ENCODE measurements at regions not wholly inside any gene's neighbourhood (a gene's known extent, or its start where the extent isn't known, plus 50 kb on each side); places are given as distances from the start of the nearest gene placed in this dataset.

- H3K9me3 Mint-ChIP-seq: no peaks in the 10 kb centered on the region
- peaks cover 0 to 2% (median 0%) of the 10 kb centered on the region in 7 donors for H3K4me1 Mint-ChIP-seq
- Histone ChIP-seq H3K4me1 (ENCODE audit: control insufficient read depth in 2 of 2, insufficient read depth in 2 of 2, low read length in 2 of 2) (no peaks in the 10 kb centered on the region), H3K4me3 (ENCODE audit: low read length) (no peak overlapping the region), H3K27me3 (ENCODE audit: control insufficient read depth in 2 of 2, insufficient read depth in 2 of 2, low read length in 2 of 2) (no peaks in the 10 kb centered on the region), H3K27ac (ENCODE audit: low read depth, low read length) (no peak overlapping the region), H3K36me3 (ENCODE audit: control insufficient read depth in 2 of 3, insufficient read depth in 3 of 3, low read length in 3 of 3) (no peaks in the 10 kb centered on the region), H3K9me3 (ENCODE audit: control insufficient read depth in 2 of 3, low read length in 3 of 3) (no peaks in the 10 kb centered on the region)
- POLR2A ChIA-PET: no interaction called here
- intact Hi-C loops (cut with micrococcal nuclease): no loop called here
- H3K27me3 Mint-ChIP-seq: peaks cover 9 to 29% (median 13%) of the 10 kb centered on the region in 5 donors
- H3K27ac Mint-ChIP-seq: no peak overlapping the region
- ATAC-seq (no peak), DNase-seq (no peak)
- H3K4me3 Mint-ChIP-seq: no peak overlapping the region
- H3K36me3 Mint-ChIP-seq: no peaks in the 10 kb centered on the region
- CTCF ChIA-PET: no interaction called here
Measured at GRCh38 chr10:104505521-104506042, 135.5 kb upstream of the SORCS3 start.

GRCh38 chr10:104509981-104510380, 131.1 kb upstream of the SORCS3 start:
- ChIA-PET CTCF (no interaction called here), POLR2A (no interaction called here)
- H3K9me3 ChIP-seq (ENCODE audit: control insufficient read depth in 2 of 3, low read length in 3 of 3): no peaks in the 10 kb centered on the region
- H3K36me3 ChIP-seq (ENCODE audit: control insufficient read depth in 2 of 3, insufficient read depth in 3 of 3, low read length in 3 of 3): no peaks in the 10 kb centered on the region
- H3K27me3 ChIP-seq (ENCODE audit: control insufficient read depth in 2 of 2, insufficient read depth in 2 of 2, low read length in 2 of 2): no peaks in the 10 kb centered on the region
- Mint-ChIP-seq H3K4me3 (no peak overlapping the region), H3K27me3 (peaks cover 5 to 32% (median 18%) of the 10 kb centered on the region in 5 donors), H3K4me1 (peaks cover 0 to 1% (median 0%) of the 10 kb centered on the region in 7 donors), H3K27ac (no peak overlapping the region), H3K36me3 (no peaks in the 10 kb centered on the region), H3K9me3 (no peaks in the 10 kb centered on the region)
- H3K27ac ChIP-seq (ENCODE audit: low read depth, low read length): no peak overlapping the region
- intact Hi-C loops (cut with micrococcal nuclease): no loop called here
- no peak for ATAC-seq
- DNase-seq: no peak
- H3K4me3 ChIP-seq (ENCODE audit: low read length): no peak overlapping the region
- H3K4me1 ChIP-seq (ENCODE audit: control insufficient read depth in 2 of 2, insufficient read depth in 2 of 2, low read length in 2 of 2): no peaks in the 10 kb centered on the region

- no peak overlapping the region for H3K27ac ChIP-seq (ENCODE audit: low read depth, low read length)
- CTCF ChIA-PET: no interaction called here
- no peaks in the 10 kb centered on the region for H3K9me3 ChIP-seq (ENCODE audit: control insufficient read depth in 2 of 3, low read length in 3 of 3)
- H3K36me3 ChIP-seq (ENCODE audit: control insufficient read depth in 2 of 3, insufficient read depth in 3 of 3, low read length in 3 of 3): no peaks in the 10 kb centered on the region
- H3K9me3 Mint-ChIP-seq: no peaks in the 10 kb centered on the region
- intact Hi-C loops (cut with micrococcal nuclease): no loop called here
- DNase-seq: no peak
- H3K27me3 Mint-ChIP-seq: peaks cover 5 to 32% (median 18%) of the 10 kb centered on the region in 5 donors
- H3K36me3 Mint-ChIP-seq: no peaks in the 10 kb centered on the region
- no peaks in the 10 kb centered on the region for H3K4me1 ChIP-seq (ENCODE audit: control insufficient read depth in 2 of 2, insufficient read depth in 2 of 2, low read length in 2 of 2)
- POLR2A ChIA-PET: no interaction called here
- no peak for ATAC-seq
- no peak overlapping the region for H3K27ac Mint-ChIP-seq
- no peaks in the 10 kb centered on the region for H3K27me3 ChIP-seq (ENCODE audit: control insufficient read depth in 2 of 2, insufficient read depth in 2 of 2, low read length in 2 of 2)
- H3K4me3 ChIP-seq (ENCODE audit: low read length): no peak overlapping the region
- H3K4me3 Mint-ChIP-seq: no peak overlapping the region
- peaks cover 0 to 1% (median 0%) of the 10 kb centered on the region in 7 donors for H3K4me1 Mint-ChIP-seq
Measured at GRCh38 chr10:104510644-104511043, 130.4 kb upstream of the SORCS3 start.

GRCh38 chr10:104512800-104513199, 128.3 kb upstream of the SORCS3 start:
- H3K4me1 ChIP-seq (ENCODE audit: control insufficient read depth in 2 of 2, insufficient read depth in 2 of 2, low read length in 2 of 2): no peaks in the 10 kb centered on the region
- intact Hi-C loops (cut with micrococcal nuclease): no loop called here
- Mint-ChIP-seq H3K9me3 (no peaks in the 10 kb centered on the region), H3K27me3 (peaks cover 3 to 24% (median 9%) of the 10 kb centered on the region in 5 donors), H3K4me3 (no peak overlapping the region), H3K27ac (no peak overlapping the region), H3K36me3 (no peaks in the 10 kb centered on the region), H3K4me1 (peaks cover 0 to 1% (median 0%) of the 10 kb centered on the region in 7 donors)
- H3K27me3 ChIP-seq (ENCODE audit: control insufficient read depth in 2 of 2, insufficient read depth in 2 of 2, low read length in 2 of 2): no peaks in the 10 kb centered on the region
- DNase-seq (no peak), ATAC-seq (no peak)
- H3K27ac ChIP-seq (ENCODE audit: low read depth, low read length): no peak overlapping the region
- H3K4me3 ChIP-seq (ENCODE audit: low read length): no peak overlapping the region
- ChIA-PET CTCF (no interaction called here), POLR2A (no interaction called here)
- H3K36me3 ChIP-seq (ENCODE audit: control insufficient read depth in 2 of 3, insufficient read depth in 3 of 3, low read length in 3 of 3): no peaks in the 10 kb centered on the region
- H3K9me3 ChIP-seq (ENCODE audit: control insufficient read depth in 2 of 3, low read length in 3 of 3): no peaks in the 10 kb centered on the region

GRCh38 chr10:104515678-104516199, 125.4 kb upstream of the SORCS3 start:
- DNase-seq: no peak
- Mint-ChIP-seq H3K36me3 (no peaks in the 10 kb centered on the region), H3K27ac (no peak overlapping the region), H3K4me3 (no peak overlapping the region), H3K9me3 (no peaks in the 10 kb centered on the region), H3K4me1 (peaks cover 0 to 1% (median 0%) of the 10 kb centered on the region in 7 donors), H3K27me3 (peaks cover 0 to 24% (median 11%) of the 10 kb centered on the region in 5 donors)
- Histone ChIP-seq H3K36me3 (ENCODE audit: control insufficient read depth in 2 of 3, insufficient read depth in 3 of 3, low read length in 3 of 3) (no peaks in the 10 kb centered on the region), H3K9me3 (ENCODE audit: control insufficient read depth in 2 of 3, low read length in 3 of 3) (no peaks in the 10 kb centered on the region), H3K4me1 (ENCODE audit: control insufficient read depth in 2 of 2, insufficient read depth in 2 of 2, low read length in 2 of 2) (no peaks in the 10 kb centered on the region), H3K27me3 (ENCODE audit: control insufficient read depth in 2 of 2, insufficient read depth in 2 of 2, low read length in 2 of 2) (no peaks in the 10 kb centered on the region), H3K27ac (ENCODE audit: low read depth, low read length) (no peak overlapping the region), H3K4me3 (ENCODE audit: low read length) (no peak overlapping the region)
- intact Hi-C loops (cut with micrococcal nuclease): no loop called here
- POLR2A ChIA-PET: no interaction called here
- no peak for ATAC-seq
- CTCF ChIA-PET: no interaction called here

GRCh38 chr10:104516986-104517385, 124.1 kb upstream of the SORCS3 start:
- H3K27ac Mint-ChIP-seq: no peak overlapping the region
- CTCF ChIA-PET: interaction anchor here (0.6 kb wide), 1 partner anchor 24 kb away, joined by 3 read pairs; no protein-coding TSS in a partner anchor
- peaks cover 0 to 26% (median 11%) of the 10 kb centered on the region in 5 donors for H3K27me3 Mint-ChIP-seq
- DNase-seq (no peak), ATAC-seq (no peak)
- H3K27me3 ChIP-seq (ENCODE audit: control insufficient read depth in 2 of 2, insufficient read depth in 2 of 2, low read length in 2 of 2): no peaks in the 10 kb centered on the region
- H3K4me3 Mint-ChIP-seq: no peak overlapping the region
- no peaks in the 10 kb centered on the region for H3K36me3 Mint-ChIP-seq
- POLR2A ChIA-PET: no interaction called here
- intact Hi-C loops (cut with micrococcal nuclease): no loop called here
- H3K9me3 ChIP-seq (ENCODE audit: control insufficient read depth in 2 of 3, low read length in 3 of 3): no peaks in the 10 kb centered on the region
- no peaks in the 10 kb centered on the region for H3K4me1 ChIP-seq (ENCODE audit: control insufficient read depth in 2 of 2, insufficient read depth in 2 of 2, low read length in 2 of 2)
- no peak overlapping the region for H3K27ac ChIP-seq (ENCODE audit: low read depth, low read length)
- H3K36me3 ChIP-seq (ENCODE audit: control insufficient read depth in 2 of 3, insufficient read depth in 3 of 3, low read length in 3 of 3): no peaks in the 10 kb centered on the region
- no peak overlapping the region for H3K4me3 ChIP-seq (ENCODE audit: low read length)
- peaks cover 0 to 2% (median 0%) of the 10 kb centered on the region in 7 donors for H3K4me1 Mint-ChIP-seq
- no peaks in the 10 kb centered on the region for H3K9me3 Mint-ChIP-seq

GRCh38 chr10:104517946-104518345, 123.1 kb upstream of the SORCS3 start:
- no peak for ATAC-seq
- no peaks in the 10 kb centered on the region for H3K9me3 Mint-ChIP-seq
- intact Hi-C loops (cut with micrococcal nuclease): no loop called here

More at GRCh38 chr10:104517946-104518345, 123.1 kb upstream of the SORCS3 start:
- Mint-ChIP-seq H3K36me3 (no peaks in the 10 kb centered on the region), H3K4me3 (no peak overlapping the region), H3K4me1 (peaks cover 0 to 4% (median 0%) of the 10 kb centered on the region in 7 donors), H3K27ac (no peak overlapping the region), H3K27me3 (peaks cover 3 to 26% (median 11%) of the 10 kb centered on the region in 5 donors)
- no peak overlapping the region for H3K4me3 ChIP-seq (ENCODE audit: low read length)
- POLR2A ChIA-PET: no interaction called here
- no peaks in the 10 kb centered on the region for H3K4me1 ChIP-seq (ENCODE audit: control insufficient read depth in 2 of 2, insufficient read depth in 2 of 2, low read length in 2 of 2)
- H3K36me3 ChIP-seq (ENCODE audit: control insufficient read depth in 2 of 3, insufficient read depth in 3 of 3, low read length in 3 of 3): no peaks in the 10 kb centered on the region
- H3K9me3 ChIP-seq (ENCODE audit: control insufficient read depth in 2 of 3, low read length in 3 of 3): no peaks in the 10 kb centered on the region
- no peak for DNase-seq
- CTCF ChIA-PET: no interaction called here
- no peaks in the 10 kb centered on the region for H3K27me3 ChIP-seq (ENCODE audit: control insufficient read depth in 2 of 2, insufficient read depth in 2 of 2, low read length in 2 of 2)
- H3K27ac ChIP-seq (ENCODE audit: low read depth, low read length): no peak overlapping the region
